Endothelial cell of umbilical vein (primary cell): ENCODE measurements at regions not wholly inside any gene's neighbourhood (a gene's known extent, or its start where the extent isn't known, plus 50 kb on each side); places are given as distances from the start of the nearest gene placed in this dataset.

Source experiments
- BruUV-seq: library from RNA; stranded (reverse); fragments of 400-500 nt; replicated peaks from 2 replicates; lab custom pipeline; 2021; lab: Mats Ljungman, UMichigan
- CTCF ChIA-PET: fragments of 300-600, 350-600 bp; sonication (Branson Sonifier 250); formaldehyde crosslinking; loops from one replicate; lab custom pipeline; 2021; ENCODE audit warnings: antibody characterized with exemption, inconsistent platforms; lab: Charles Lee
- POLR2A ChIA-PET: fragments of 300-600, 350-600 bp; sonication (Branson Sonifier 250); formaldehyde crosslinking; loops from one replicate; lab custom pipeline; 2021; ENCODE audit warnings: antibody characterized with exemption, inconsistent platforms; lab: Charles Lee
- DNase-seq: peaks from one replicate; pipeline ENCODE4 v3.0.0-alpha.2; 2011; ENCODE audit warnings: low read depth, low spot score
- FAIRE-seq: peaks from 2 replicates; lab custom pipeline; 2011; peaks lifted over from hg19 to GRCh38; lab: Jason Lieb, UNC
- H2AFZ ChIP-seq: 2 replicates; pipeline ENCODE4 v1.6.0; 2012; ENCODE audit warnings: low read depth, low read length, control low read depth, inconsistent platforms
- H3K27ac ChIP-seq: 2 replicates; pipeline ENCODE4 v1.5.1; 2011; ENCODE audit warnings: low read depth, mild to moderate bottlenecking, control low read depth, low read length, moderate library complexity; ENCODE audit not compliant: insufficient read depth
- H3K27me3 ChIP-seq, 2 experiments: 2 replicates each; pipeline versions ENCODE4 v1.6.0 to v1.6.1; 2011; ENCODE audit warnings: low read length in 2 of 2, mixed read lengths in 1 of 2; ENCODE audit not compliant: control insufficient read depth in 2 of 2, insufficient read depth in 2 of 2
- H3K36me3 ChIP-seq, 2 experiments: 2 replicates in 1 of 2; 3 replicates in 1 of 2; pipeline ENCODE4 v1.5.1; 2011; ENCODE audit warnings: low read length in 2 of 2, mild to moderate bottlenecking in 1 of 2, moderate library complexity in 1 of 2; ENCODE audit not compliant: control insufficient read depth in 2 of 2, insufficient read depth in 2 of 2; ENCODE audit errors: extremely low read depth in 1 of 2
- H3K4me1 ChIP-seq: 3 replicates; pipeline ENCODE4 v1.5.1; 2011; ENCODE audit warnings: mild to moderate bottlenecking, low read length; ENCODE audit not compliant: control insufficient read depth, insufficient read depth; ENCODE audit errors: extremely low read depth
- H3K4me2 ChIP-seq: 2 replicates; pipeline ENCODE4 v1.6.1; 2011; ENCODE audit warnings: low read length, control low read depth, mixed read lengths; ENCODE audit not compliant: insufficient read depth
- H3K4me3 ChIP-seq, 3 experiments: fragments of 200-600 bp in 1 of 3; sonication (generic), shearing (Covaris generic) in 1 of 3; replicated peaks in 1 of 3; 2 replicates each; pipeline ENCODE4 v1.5.1; 2011 to 2016; ENCODE audit warnings: control low read depth in 3 of 3, low read length in 3 of 3, mild to moderate bottlenecking in 2 of 3, inconsistent platforms in 1 of 3, low read depth in 1 of 3, moderate library complexity in 1 of 3; ENCODE audit not compliant: insufficient read depth in 1 of 3
- H3K79me2 ChIP-seq: 2 replicates; pipeline ENCODE4 v1.6.0; 2012; ENCODE audit warnings: low read length, inconsistent platforms; ENCODE audit not compliant: control insufficient read depth, insufficient read depth
- H3K9ac ChIP-seq: replicated peaks from 2 replicates; pipeline ENCODE3; 2011; ENCODE audit warnings: low read length, control low read depth; ENCODE audit not compliant: insufficient read depth; ENCODE audit errors: extremely low read depth
- H3K9me1 ChIP-seq: replicated peaks from 3 replicates; pipeline ENCODE4 v1.6.0; 2011; ENCODE audit warnings: mild to moderate bottlenecking, low read length; ENCODE audit not compliant: control insufficient read depth, insufficient read depth; ENCODE audit errors: extremely low read depth
- H3K9me3 ChIP-seq: replicated peaks from 2 replicates; pipeline ENCODE4 v1.5.1; 2012; ENCODE audit warnings: low read length, inconsistent platforms; ENCODE audit not compliant: control insufficient read depth, insufficient read depth
- H4K20me1 ChIP-seq: replicated peaks from 2 replicates; pipeline ENCODE3; 2011; ENCODE audit warnings: mild to moderate bottlenecking, low read length; ENCODE audit not compliant: control insufficient read depth, insufficient read depth; ENCODE audit errors: extremely low read depth
- EZH2 ChIP-seq: IDR thresholded peaks from 2 replicates; pipeline ENCODE4 v1.6.1; 2012; ENCODE audit warnings: borderline replicate concordance, low read depth, mild to moderate bottlenecking, moderate library complexity, low read length, inconsistent platforms; ENCODE audit not compliant: severe bottlenecking
- FOS ChIP-seq: IDR thresholded peaks from 2 replicates; pipeline ENCODE4 v1.6.1; 2011; ENCODE audit warnings: mild to moderate bottlenecking, low read length, moderate library complexity, borderline replicate concordance; ENCODE audit not compliant: insufficient read depth
- GATA2 ChIP-seq: IDR thresholded peaks from 2 replicates; pipeline ENCODE4 v1.7.0; 2011; ENCODE audit warnings: low read depth, mild to moderate bottlenecking, moderate library complexity, mixed read lengths, low read length; ENCODE audit not compliant: insufficient read length, insufficient read depth
- JUN ChIP-seq: IDR thresholded peaks from 2 replicates; pipeline ENCODE4 v1.6.1; 2011; ENCODE audit warnings: borderline replicate concordance, low read depth; ENCODE audit not compliant: insufficient read length, insufficient read depth
- MAX ChIP-seq: IDR thresholded peaks from 2 replicates; pipeline ENCODE4 v1.6.1; 2011; ENCODE audit not compliant: insufficient read depth, insufficient read length
- MYC ChIP-seq: IDR thresholded peaks from one replicate; pipeline ENCODE4 v1.6.1; 2011; ENCODE audit warnings: mild to moderate bottlenecking, low read depth, low read length
- POLR2A ChIP-seq: IDR thresholded peaks from 2 replicates; pipeline ENCODE4 v1.6.1; 2012; ENCODE audit warnings: low read depth, mild to moderate bottlenecking, control low read depth, low read length
- POLR2AphosphoS5 ChIP-seq: IDR thresholded peaks from 2 replicates; pipeline ENCODE4 v1.6.1; 2012; ENCODE audit warnings: low read depth, mild to moderate bottlenecking, control low read depth, low read length, moderate library complexity; ENCODE audit not compliant: insufficient read depth
- dilution Hi-C: fragments of 300-500 bp; cut with MboI; formaldehyde crosslinking; loops from one replicate; pipeline ENCODE4 v1.15.0; 2019; ENCODE audit warnings: low sequenced_read_pairs; ENCODE audit not compliant: extremely low pct_ligation_motif_present
- intact Hi-C: fragments of 100-400 bp; cut with micrococcal nuclease; formaldehyde crosslinking; loops from one replicate; pipeline ENCODE4 v1.10.0; 2022
- TF ChIP-seq, protein P1 (sequence below), 2 donors: IDR thresholded peaks; 1 replicate in 1 of 2; 2 replicates in 1 of 2; pipeline ENCODE4 v1.5.1; 2011; ENCODE audit warnings: low read length in 2 of 2, mild to moderate bottlenecking in 2 of 2, moderate library complexity in 2 of 2, control low read depth in 1 of 2, inconsistent platforms in 1 of 2, low read depth in 1 of 2; ENCODE audit not compliant: insufficient read depth in 1 of 2; ENCODE audit errors: extremely low read depth in 1 of 2

DNA sequence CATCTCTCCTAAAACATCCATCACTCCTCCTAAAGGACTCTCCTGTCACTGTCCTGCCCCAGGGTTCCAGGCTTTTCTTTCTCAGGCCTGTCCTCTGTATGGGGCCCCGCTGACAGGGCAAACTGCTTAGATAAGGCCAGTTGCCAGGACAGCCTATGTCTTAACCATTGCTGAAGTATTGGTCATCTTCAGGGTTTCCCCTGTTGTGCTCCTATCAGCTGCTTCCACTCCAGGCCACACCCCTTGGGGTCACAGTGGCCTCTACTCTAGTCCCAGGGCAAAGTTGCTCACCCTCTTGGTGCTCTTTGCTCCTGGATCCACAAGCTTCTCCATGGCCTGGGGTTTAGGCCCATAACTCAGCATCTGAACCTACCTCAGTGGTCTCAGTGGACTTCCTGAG lies 138.0 kb upstream of the PJA1 start:
- no peaks in the 10 kb centered on the region for H3K79me2 ChIP-seq
- TF ChIP-seq GATA2: no peak
- TF ChIP-seq MAX: no peak
- TF ChIP-seq MYC: no peak
- no peak for TF ChIP-seq POLR2A
- no peak for TF ChIP-seq EZH2
- DNase-seq (no peak), FAIRE-seq (no peak)
- H4K20me1 ChIP-seq: no peaks in the 10 kb centered on the region
- H2AFZ ChIP-seq: no peak overlapping the region
- ChIA-PET CTCF (no interaction called here), POLR2A (no interaction called here)
- no peak overlapping the region for H3K9ac ChIP-seq
- no peaks in the 10 kb centered on the region for H3K36me3 ChIP-seq
- no peak overlapping the region for H3K4me2 ChIP-seq
- intact Hi-C loops (no loop called here), dilution Hi-C loops (no loop called here)
- no peaks in the 10 kb centered on the region for H3K4me1 ChIP-seq
- no peak overlapping the region for H3K4me3 ChIP-seq
- no peak overlapping the region for H3K27ac ChIP-seq
- BruUV-seq: no TSS peak
- no peaks in the 10 kb centered on the region for H3K9me3 ChIP-seq
- H3K27me3 ChIP-seq: peaks cover 3 to 7% of the 10 kb centered on the region in 2 experiments
- H3K9me1 ChIP-seq: no peaks in the 10 kb centered on the region

DNA sequence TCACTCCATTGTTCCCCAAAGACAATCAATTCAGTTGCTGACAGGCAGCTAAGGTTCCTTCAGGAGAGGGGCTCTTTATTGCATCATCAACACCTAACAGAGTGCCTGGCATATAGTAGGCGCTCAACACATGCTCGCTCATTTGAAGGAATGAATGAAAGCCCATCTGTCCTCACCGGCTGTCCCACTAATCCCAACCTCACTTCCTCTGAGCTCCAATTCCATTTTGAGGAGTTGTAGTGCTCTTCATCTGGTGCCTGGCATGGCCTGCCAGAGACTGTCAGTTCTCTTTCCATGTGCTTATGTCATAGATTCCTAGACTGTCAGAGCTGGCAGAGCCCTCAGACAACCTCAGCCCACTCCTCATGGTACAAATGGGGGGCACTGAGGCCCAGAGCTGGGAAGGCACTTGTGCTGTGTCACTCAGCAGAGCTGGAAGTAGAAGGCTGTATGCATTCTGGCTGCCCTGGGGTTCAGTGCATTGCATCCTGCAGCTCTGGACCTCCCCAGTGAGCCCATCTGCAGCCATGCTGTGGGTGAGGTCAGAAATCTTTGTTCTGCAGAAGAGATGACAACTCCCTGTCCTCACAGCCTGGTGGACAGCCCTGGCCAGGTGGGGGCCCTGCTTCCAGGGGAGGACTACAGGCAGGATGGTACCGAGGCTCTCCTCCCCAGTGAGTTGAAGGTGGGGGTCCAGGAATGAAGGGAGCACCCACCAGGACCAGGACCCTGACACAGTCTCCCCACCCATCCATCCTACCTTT lies 134.9 kb upstream of the PJA1 start:
- H3K9me3 ChIP-seq: no peaks in the 10 kb centered on the region
- CTCF ChIA-PET: no interaction called here
- no peak overlapping the region for H2AFZ ChIP-seq
- H3K4me2 ChIP-seq: no peak overlapping the region
- no peak overlapping the region for H3K27ac ChIP-seq
- FAIRE-seq: no peak
- no peaks in the 10 kb centered on the region for H3K4me1 ChIP-seq
- TF ChIP-seq EZH2 (no peak), JUN (no peak), GATA2 (no peak), MYC (no peak), POLR2AphosphoS5 (no peak), MAX (no peak), POLR2A (no peak), FOS (no peak)
- TF ChIP-seq, protein P1, sequence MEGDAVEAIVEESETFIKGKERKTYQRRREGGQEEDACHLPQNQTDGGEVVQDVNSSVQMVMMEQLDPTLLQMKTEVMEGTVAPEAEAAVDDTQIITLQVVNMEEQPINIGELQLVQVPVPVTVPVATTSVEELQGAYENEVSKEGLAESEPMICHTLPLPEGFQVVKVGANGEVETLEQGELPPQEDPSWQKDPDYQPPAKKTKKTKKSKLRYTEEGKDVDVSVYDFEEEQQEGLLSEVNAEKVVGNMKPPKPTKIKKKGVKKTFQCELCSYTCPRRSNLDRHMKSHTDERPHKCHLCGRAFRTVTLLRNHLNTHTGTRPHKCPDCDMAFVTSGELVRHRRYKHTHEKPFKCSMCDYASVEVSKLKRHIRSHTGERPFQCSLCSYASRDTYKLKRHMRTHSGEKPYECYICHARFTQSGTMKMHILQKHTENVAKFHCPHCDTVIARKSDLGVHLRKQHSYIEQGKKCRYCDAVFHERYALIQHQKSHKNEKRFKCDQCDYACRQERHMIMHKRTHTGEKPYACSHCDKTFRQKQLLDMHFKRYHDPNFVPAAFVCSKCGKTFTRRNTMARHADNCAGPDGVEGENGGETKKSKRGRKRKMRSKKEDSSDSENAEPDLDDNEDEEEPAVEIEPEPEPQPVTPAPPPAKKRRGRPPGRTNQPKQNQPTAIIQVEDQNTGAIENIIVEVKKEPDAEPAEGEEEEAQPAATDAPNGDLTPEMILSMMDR (IDR thresholded peaks at IDR 0.05; ENCODE audit: extremely low read depth in 1 of 2, insufficient read depth in 1 of 2, low read depth in 1 of 2, low read length in 2 of 2): no peak
- H3K9ac ChIP-seq: no peak overlapping the region
- no TSS peak for BruUV-seq
- intact Hi-C loops: no loop called here
- dilution Hi-C loops: no loop called here
- H4K20me1 ChIP-seq: no peaks in the 10 kb centered on the region
- H3K4me3 ChIP-seq: no peak overlapping the region
- no peaks in the 10 kb centered on the region for H3K36me3 ChIP-seq
- no peaks in the 10 kb centered on the region for H3K79me2 ChIP-seq
- H3K27me3 ChIP-seq: no peaks in the 10 kb centered on the region
- POLR2A ChIA-PET: no interaction called here
- DNase-seq: no peak
- no peaks in the 10 kb centered on the region for H3K9me1 ChIP-seq
